ENCODE measurements at regions not wholly inside any gene's neighbourhood (a gene's known extent, or its start where the extent isn't known, plus 50 kb on each side); places are given as distances from the start of the nearest gene placed in this dataset.

DNA sequence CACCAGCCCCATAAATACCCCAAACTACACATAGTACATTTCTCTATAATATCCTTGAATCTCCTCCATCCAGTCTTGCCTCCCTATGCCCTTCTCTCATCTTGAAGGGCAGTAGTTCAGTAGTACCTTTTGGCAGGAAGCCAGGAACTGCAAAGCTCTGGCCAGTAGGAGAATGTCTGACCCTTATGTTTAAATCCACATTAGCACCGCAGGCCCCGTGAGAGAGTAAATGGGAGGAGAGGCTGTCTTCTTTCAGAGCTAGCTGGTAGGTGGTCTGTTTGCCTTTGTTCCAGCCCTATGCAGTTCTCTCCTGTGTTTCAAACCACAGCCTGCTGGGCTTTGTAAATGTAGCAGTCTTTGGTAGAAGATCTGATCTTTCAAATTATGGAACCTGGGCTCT, 690.7 kb downstream of the DOK5 start:
- Histone ChIP-seq H4K20me1 (ENCODE audit: control insufficient read depth, insufficient read depth) (no peaks in the 10 kb centered on the region), H3K9ac (ENCODE audit: control insufficient read depth, insufficient read depth, low read length) (no peak overlapping the region), H3K4me2 (ENCODE audit: control insufficient read depth, insufficient read depth) (no peak overlapping the region), H3K36me3 (ENCODE audit: control insufficient read depth in 2 of 2, insufficient read depth in 2 of 2, low read length in 1 of 2) (no peaks in the 10 kb centered on the region), H2AFZ (ENCODE audit: control insufficient read depth, low read depth, low read length) (no peak overlapping the region), H3K27ac (ENCODE audit: control insufficient read depth, insufficient read depth) (no peak overlapping the region), H3K4me3 (no peak overlapping the region), H3K4me1 (ENCODE audit: control insufficient read depth, insufficient read depth, low read length) (no peaks in the 10 kb centered on the region), H3K79me2 (ENCODE audit: control insufficient read depth, insufficient read depth, low read length) (no peaks in the 10 kb centered on the region), H3K27me3 (replicated peaks in 1 of 2; ENCODE audit: control insufficient read depth in 2 of 2, insufficient read depth in 2 of 2, low read length in 1 of 2) (no peaks in the 10 kb centered on the region), H3K9me3 (replicated peaks; ENCODE audit: control insufficient read depth, insufficient read depth, low read length) (no peaks in the 10 kb centered on the region)
- 6% methylated on average over 2 of the region's 2 CpGs for WGBS (ENCODE audit: insufficient coverage, insufficient replicate concordance, low lambda C conversion rate, missing lambda C conversion rate)
- in situ Hi-C loops (cut with MboI) (no loop called here), intact Hi-C loops (cut with micrococcal nuclease; ENCODE audit: unreplicated experiment) (no loop called here)
- SMC1A ChIA-PET (ENCODE audit: uncharacterized antibody, unreplicated experiment), result no interaction called here
- FAIRE-seq (no peak), DNase-seq (ENCODE audit: low read depth, low spot score) (no peak), ATAC-seq (no peak)
- POLR2A ChIA-PET, result no interaction called here
- RAD21 ChIA-PET (ENCODE audit: unreplicated experiment), result no interaction called here
- TF ChIP-seq TAF1 (IDR thresholded peaks at IDR 0.05; ENCODE audit: borderline replicate concordance, low read depth, low read length) (no peak), BCL3 (IDR thresholded peaks at IDR 0.05; ENCODE audit: borderline replicate concordance, insufficient read depth, low read depth, low read length, poor library complexity, severe bottlenecking) (no peak), MTA2 (IDR thresholded peaks at IDR 0.05; ENCODE audit: low read depth) (no peak), RCOR1 (conservative IDR thresholded peaks at IDR 0.05; ENCODE audit: low read depth, low read length) (no peak), CHD2 (IDR thresholded peaks at IDR 0.05; ENCODE audit: borderline replicate concordance, low read depth, low read length) (no peak), YBX1 (IDR thresholded peaks at IDR 0.05) (no peak), RELA (IDR thresholded peaks at IDR 0.05; ENCODE audit: borderline replicate concordance, partially characterized antibody) (no peak), MLLT1 (IDR thresholded peaks at IDR 0.05) (no peak), SREBF2 (IDR thresholded peaks at IDR 0.05; ENCODE audit: low read length) (no peak), BCLAF1 (IDR thresholded peaks at IDR 0.05) (no peak), NBN (IDR thresholded peaks at IDR 0.05) (no peak), NR2C1 (IDR thresholded peaks at IDR 0.05) (no peak), GABPA (IDR thresholded peaks at IDR 0.05; ENCODE audit: low read depth) (no peak), SMARCA5 (IDR thresholded peaks at IDR 0.05) (no peak), DPF2 (IDR thresholded peaks at IDR 0.05) (no peak), TCF12 (IDR thresholded peaks at IDR 0.05; ENCODE audit: low read depth, low read length) (no peak)
- no TSS peak for BruUV-seq (replicated peaks)
- CTCF ChIA-PET, result no interaction called here

Measured in GM12878 (cell line).